Left ventricle myocardium inferior (tissue), 1 donor: ENCODE measurements at regions not wholly inside any gene's neighbourhood (a gene's known extent, or its start where the extent isn't known, plus 50 kb on each side); places are given as distances from the start of the nearest gene placed in this dataset.

ENCODE experiments used
- DNase-seq: peaks from one replicate; pipeline ENCODE4 v3.0.0-alpha.2; 2020
- H3K27ac ChIP-seq: fragments of 200-600 bp; replicated peaks from 2 replicates; pipeline ENCODE4 v1.8.0; 2021
- H3K27me3 ChIP-seq: fragments of 200-600 bp; 2 replicates; pipeline ENCODE4 v1.8.0; 2021; ENCODE audit warnings: low read depth
- H3K36me3 ChIP-seq: fragments of 200-600 bp; 2 replicates; pipeline ENCODE4 v1.8.0; 2021
- H3K4me1 ChIP-seq: fragments of 200-600 bp; 2 replicates; pipeline ENCODE4 v1.8.0; 2021
- H3K4me3 ChIP-seq: fragments of 200-600 bp; 2 replicates; pipeline ENCODE4 v1.8.0; 2021; ENCODE audit warnings: mild to moderate bottlenecking, moderate library complexity
- H3K9me3 ChIP-seq: fragments of 200-600 bp; replicated peaks from 2 replicates; pipeline ENCODE4 v1.8.0; 2021
- intact Hi-C: fragments of 100-400 bp; cut with micrococcal nuclease; formaldehyde crosslinking; loops from one replicate; pipeline ENCODE4 v1.11.0; 2022
- TF ChIP-seq, protein P1 (sequence below): fragments of 200-600 bp; IDR thresholded peaks from 2 replicates; pipeline ENCODE4 v1.8.0; 2021; ENCODE audit warnings: antibody characterized with exemption, mild to moderate bottlenecking, borderline replicate concordance
- donor health status: DM: no; HTN: yes; CAD: no; lungs with severe emphysema.

GRCh38 chr21:36596174-36596573, 102.7 kb upstream of the SIM2 start:
- TF ChIP-seq, protein P1, sequence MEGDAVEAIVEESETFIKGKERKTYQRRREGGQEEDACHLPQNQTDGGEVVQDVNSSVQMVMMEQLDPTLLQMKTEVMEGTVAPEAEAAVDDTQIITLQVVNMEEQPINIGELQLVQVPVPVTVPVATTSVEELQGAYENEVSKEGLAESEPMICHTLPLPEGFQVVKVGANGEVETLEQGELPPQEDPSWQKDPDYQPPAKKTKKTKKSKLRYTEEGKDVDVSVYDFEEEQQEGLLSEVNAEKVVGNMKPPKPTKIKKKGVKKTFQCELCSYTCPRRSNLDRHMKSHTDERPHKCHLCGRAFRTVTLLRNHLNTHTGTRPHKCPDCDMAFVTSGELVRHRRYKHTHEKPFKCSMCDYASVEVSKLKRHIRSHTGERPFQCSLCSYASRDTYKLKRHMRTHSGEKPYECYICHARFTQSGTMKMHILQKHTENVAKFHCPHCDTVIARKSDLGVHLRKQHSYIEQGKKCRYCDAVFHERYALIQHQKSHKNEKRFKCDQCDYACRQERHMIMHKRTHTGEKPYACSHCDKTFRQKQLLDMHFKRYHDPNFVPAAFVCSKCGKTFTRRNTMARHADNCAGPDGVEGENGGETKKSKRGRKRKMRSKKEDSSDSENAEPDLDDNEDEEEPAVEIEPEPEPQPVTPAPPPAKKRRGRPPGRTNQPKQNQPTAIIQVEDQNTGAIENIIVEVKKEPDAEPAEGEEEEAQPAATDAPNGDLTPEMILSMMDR = no peak
- intact Hi-C loops = no loop called here
- Histone ChIP-seq H3K4me1 (no peaks in the 10 kb centered on the region), H3K9me3 (peaks cover 11% of the 10 kb centered on the region), H3K27ac (no peak overlapping the region), H3K27me3 (peaks cover 80% of the 10 kb centered on the region), H3K4me3 (no peak overlapping the region), H3K36me3 (no peaks in the 10 kb centered on the region)
- no peak for DNase-seq

GRCh38 chr21:36601362-36601761, 97.6 kb upstream of the SIM2 start:
- no peak overlapping the region for H3K4me3 ChIP-seq
- no peaks in the 10 kb centered on the region for H3K36me3 ChIP-seq
- intact Hi-C loops = no loop called here
- no peak for DNase-seq
- H3K9me3 ChIP-seq = peaks cover 11% of the 10 kb centered on the region
- TF ChIP-seq, protein P1 = no peak
- no peak overlapping the region for H3K27ac ChIP-seq
- H3K4me1 ChIP-seq = no peaks in the 10 kb centered on the region
- peaks cover 79% of the 10 kb centered on the region for H3K27me3 ChIP-seq

DNA sequence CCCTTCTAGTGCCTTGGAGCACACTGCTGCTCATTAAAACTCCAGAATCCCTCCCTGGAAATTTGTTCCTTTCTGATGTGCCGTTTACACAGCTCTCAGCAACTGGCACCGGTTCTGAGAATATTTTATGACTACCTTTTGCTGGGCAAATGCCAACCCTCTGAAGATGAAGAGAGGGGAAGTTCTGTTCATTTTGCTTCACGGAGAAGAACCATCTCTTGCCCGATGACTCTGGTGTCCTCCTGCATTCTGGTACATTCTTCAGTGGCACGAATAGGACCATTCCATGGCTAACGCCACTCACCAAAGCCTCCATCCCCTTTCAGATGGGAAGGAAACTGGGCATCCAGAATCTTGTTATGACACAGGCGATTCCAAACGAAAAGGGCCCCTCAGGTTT, 96.2 kb upstream of the SIM2 start:
- Histone ChIP-seq H3K27ac (no peak overlapping the region), H3K9me3 (peaks cover 11% of the 10 kb centered on the region), H3K4me3 (no peak overlapping the region), H3K27me3 (peaks cover 78% of the 10 kb centered on the region), H3K36me3 (no peaks in the 10 kb centered on the region), H3K4me1 (no peaks in the 10 kb centered on the region)
- intact Hi-C loops = no loop called here
- TF ChIP-seq, protein P1 = no peak
- no peak for DNase-seq

GRCh38 chr21:36603221-36603620, 95.7 kb upstream of the SIM2 start:
- TF ChIP-seq, protein P1 = no peak
- intact Hi-C loops = no loop called here
- no peak for DNase-seq
- peaks cover 78% of the 10 kb centered on the region for H3K27me3 ChIP-seq
- no peaks in the 10 kb centered on the region for H3K36me3 ChIP-seq
- H3K27ac ChIP-seq = no peak overlapping the region
- no peaks in the 10 kb centered on the region for H3K4me1 ChIP-seq
- H3K9me3 ChIP-seq = peaks cover 11% of the 10 kb centered on the region
- H3K4me3 ChIP-seq = no peak overlapping the region

- no peak overlapping the region for H3K27ac ChIP-seq
- intact Hi-C loops = no loop called here
- H3K4me1 ChIP-seq = no peaks in the 10 kb centered on the region
- TF ChIP-seq, protein P1 = no peak
- H3K27me3 ChIP-seq = peaks cover 81% of the 10 kb centered on the region
- H3K4me3 ChIP-seq = no peak overlapping the region
- H3K36me3 ChIP-seq = no peaks in the 10 kb centered on the region
- peaks cover 10% of the 10 kb centered on the region for H3K9me3 ChIP-seq
- no peak for DNase-seq
These were observed 93.5 kb upstream of the SIM2 start for GRCh38 chr21:36605426-36605825.
